Small intestine (tissue), 7 donors: ENCODE measurements at regions not wholly inside any gene's neighbourhood (a gene's known extent, or its start where the extent isn't known, plus 50 kb on each side); places are given as distances from the start of the nearest gene placed in this dataset.

Experiments
- DNase-seq, 2 donors: peaks; one replicate each; pipeline versions ENCODE4 v3.0.0 to v3.0.0-alpha.2; 2013
- FAIRE-seq: peaks from 2 replicates; lab custom pipeline; 2012; peaks lifted over from hg19 to GRCh38; lab: Jason Lieb, UNC
- H3K27ac ChIP-seq, 3 donors: one replicate each; pipeline ENCODE4 v1.5.1; 2013; ENCODE audit warnings: low read length in 2 of 3, mild to moderate bottlenecking in 2 of 3, control low read depth in 1 of 3, inconsistent platforms in 1 of 3, low read depth in 1 of 3, moderate library complexity in 1 of 3
- H3K27me3 ChIP-seq, 3 donors: one replicate each; pipeline ENCODE4 v1.6.1; 2013; ENCODE audit warnings: low read length in 3 of 3, inconsistent platforms in 1 of 3; ENCODE audit not compliant: control insufficient read depth in 3 of 3, insufficient read depth in 3 of 3
- H3K36me3 ChIP-seq, 3 donors: one replicate each; pipeline ENCODE4 v1.6.1; 2013; ENCODE audit warnings: low read length in 3 of 3, inconsistent platforms in 1 of 3, low read depth in 1 of 3, mild to moderate bottlenecking in 1 of 3, moderate library complexity in 1 of 3; ENCODE audit not compliant: control insufficient read depth in 3 of 3, insufficient read depth in 2 of 3
- H3K4me1 ChIP-seq, 3 donors: one replicate each; pipeline ENCODE4 v1.6.1; 2013; ENCODE audit warnings: low read length in 2 of 3, inconsistent platforms in 1 of 3, low read depth in 1 of 3, mild to moderate bottlenecking in 1 of 3, moderate library complexity in 1 of 3; ENCODE audit not compliant: control insufficient read depth in 3 of 3, insufficient read depth in 2 of 3
- H3K4me3 ChIP-seq, 3 donors: one replicate each; pipeline ENCODE4 v1.5.1; 2013; ENCODE audit warnings: low read length in 3 of 3, control low read depth in 1 of 3, inconsistent platforms in 1 of 3, low read depth in 1 of 3, mild to moderate bottlenecking in 1 of 3, moderate library complexity in 1 of 3
- H3K9me3 ChIP-seq, 2 donors: one replicate each; pipeline ENCODE4 v1.6.1; 2013; ENCODE audit warnings: low read depth in 1 of 2, low read length in 1 of 2; ENCODE audit not compliant: control insufficient read depth in 2 of 2, insufficient read depth in 1 of 2
- WGBS, 3 donors: extraction: QIAGEN DNeasy Blood & Tissue Kit; methylation state at CpG; one replicate each; pipeline ENCODE4 v1.1.7; 2013; 5-methylcytosine and 5-hydroxymethylcytosine counted together
- donor health status: healthy with polysubstance abuse.
- donor health status: control.
- donor health status: control.
- donor health status: Bipolar disorder and iron deficiency.
- donor health status: healthy.

GRCh38 chr6:4320860-4321259 is 185.5 kb upstream of the ECI2 start:
- FAIRE-seq (no peak), DNase-seq (peak in 1 of 2 donors; percentile 44)
- WGBS, 3 donors: 10 to 32% (median 26%) methylated on average over 1 of the region's 1 CpG

DNA sequence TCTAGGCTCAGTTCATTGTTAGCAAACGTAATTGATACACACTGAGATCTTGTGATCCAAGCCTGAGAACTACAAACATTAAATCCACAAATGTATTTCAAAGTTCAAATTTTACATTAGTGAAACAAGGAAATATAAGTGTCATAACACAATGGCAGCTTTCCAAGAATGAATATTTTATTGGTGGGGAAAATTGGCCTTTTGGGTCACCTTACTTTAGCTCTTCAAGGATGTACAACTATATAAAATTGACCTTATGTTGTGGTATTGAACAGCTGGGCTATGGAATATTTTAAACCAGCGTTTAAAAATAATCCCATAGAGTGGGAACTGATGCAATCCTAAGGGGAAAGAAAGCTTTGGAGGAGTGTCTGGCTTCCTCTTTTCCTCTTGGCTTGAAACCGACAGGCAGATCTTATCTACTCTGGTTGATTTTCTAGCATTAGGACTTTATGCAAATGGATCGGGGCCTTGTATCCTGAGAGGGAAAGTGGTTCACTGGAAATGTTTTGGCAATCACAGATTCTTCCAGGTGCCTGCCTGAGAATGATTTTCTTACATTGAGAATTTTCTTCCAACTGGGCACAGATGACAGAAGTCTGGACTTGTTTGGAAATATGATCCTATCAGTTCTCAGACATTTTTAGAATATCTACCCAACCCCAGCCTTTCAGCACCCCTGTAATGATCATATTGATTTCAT is 184.8 kb upstream of the ECI2 start:
- DNase-seq (peak; percentile 71 to 74), FAIRE-seq (no peak)
- Histone ChIP-seq H3K36me3 (no peaks in the 10 kb centered on the region), H3K27ac (peak overlapping the region; percentile 9 to 59 (median 25)), H3K9me3 (no peaks in the 10 kb centered on the region), H3K27me3 (no peaks in the 10 kb centered on the region), H3K4me3 (no peak overlapping the region), H3K4me1 (peaks cover 2 to 21% (median 4%) of the 10 kb centered on the region in 3 donors)
- 5 to 22% (median 16%) methylated on average over 4 of the region's 4 CpGs for WGBS, 3 donors

More at GRCh38 chr6:4320860-4321259, 185.5 kb upstream of the ECI2 start:
- no peaks in the 10 kb centered on the region for H3K9me3 ChIP-seq
- no peak overlapping the region for H3K4me3 ChIP-seq
- H3K27ac ChIP-seq: no peak overlapping the region
- H3K4me1 ChIP-seq: peaks cover 2 to 21% (median 4%) of the 10 kb centered on the region in 3 donors
- H3K27me3 ChIP-seq: no peaks in the 10 kb centered on the region
- no peaks in the 10 kb centered on the region for H3K36me3 ChIP-seq

GRCh38 chr6:4318321-4318720 is 182.9 kb upstream of the ECI2 start:
- Histone ChIP-seq H3K27ac (no peak overlapping the region), H3K4me3 (no peak overlapping the region), H3K4me1 (peaks cover 2 to 21% (median 4%) of the 10 kb centered on the region in 3 donors), H3K36me3 (no peaks in the 10 kb centered on the region), H3K27me3 (no peaks in the 10 kb centered on the region), H3K9me3 (peaks cover 0 to 2% of the 10 kb centered on the region in 2 donors)
- 75 to 91% (median 77%) methylated on average over 2 of the region's 2 CpGs for WGBS, 3 donors
- no peak for DNase-seq
- no peak for FAIRE-seq

GRCh38 chr6:4316867-4317400 is 181.6 kb upstream of the ECI2 start:
- peak; percentile 70 to 83 for DNase-seq
- Histone ChIP-seq H3K9me3 (peaks cover 0 to 7% of the 10 kb centered on the region in 2 donors), H3K4me3 (no peak overlapping the region), H3K36me3 (no peaks in the 10 kb centered on the region), H3K4me1 (peaks cover 2 to 21% (median 4%) of the 10 kb centered on the region in 3 donors), H3K27ac (peak overlapping the region in 2 of 3 donors; percentile 37 to 64), H3K27me3 (no peaks in the 10 kb centered on the region)
- no peak for FAIRE-seq
- WGBS, 3 donors: 26 to 30% (median 29%) methylated on average over 9 of the region's 9 CpGs

DNA sequence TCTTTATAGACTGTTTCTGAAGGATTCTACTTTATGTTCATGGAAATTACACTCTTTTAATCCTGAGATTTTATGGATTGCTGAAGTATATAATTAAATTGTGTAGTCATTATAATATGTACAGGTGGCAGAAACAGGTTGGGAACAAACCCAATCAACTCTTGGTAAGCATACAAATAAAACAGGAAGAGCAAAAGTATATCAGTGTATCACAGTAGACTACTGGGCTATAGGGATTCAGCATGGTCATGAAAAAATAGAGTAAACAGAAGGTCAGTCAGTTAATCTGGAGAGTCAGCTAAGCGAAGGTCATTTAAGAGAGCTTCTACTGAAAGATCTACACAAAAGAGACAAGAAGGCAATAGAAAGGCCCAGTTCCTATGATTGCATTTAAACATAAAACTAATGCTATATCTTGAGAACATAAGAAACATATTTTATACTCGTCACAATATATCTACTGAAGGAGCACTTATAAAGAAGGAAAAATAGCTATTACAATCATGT is 178.9 kb upstream of the ECI2 start:
- Histone ChIP-seq H3K36me3 (no peaks in the 10 kb centered on the region), H3K27ac (no peak overlapping the region), H3K4me3 (no peak overlapping the region), H3K9me3 (peaks cover 0 to 7% of the 10 kb centered on the region in 2 donors), H3K27me3 (no peaks in the 10 kb centered on the region), H3K4me1 (peaks cover 0 to 13% (median 2%) of the 10 kb centered on the region in 3 donors)
- 48 to 68% (median 49%) methylated on average over 2 of the region's 2 CpGs for WGBS, 3 donors
- FAIRE-seq (no peak), DNase-seq (no peak)

DNA sequence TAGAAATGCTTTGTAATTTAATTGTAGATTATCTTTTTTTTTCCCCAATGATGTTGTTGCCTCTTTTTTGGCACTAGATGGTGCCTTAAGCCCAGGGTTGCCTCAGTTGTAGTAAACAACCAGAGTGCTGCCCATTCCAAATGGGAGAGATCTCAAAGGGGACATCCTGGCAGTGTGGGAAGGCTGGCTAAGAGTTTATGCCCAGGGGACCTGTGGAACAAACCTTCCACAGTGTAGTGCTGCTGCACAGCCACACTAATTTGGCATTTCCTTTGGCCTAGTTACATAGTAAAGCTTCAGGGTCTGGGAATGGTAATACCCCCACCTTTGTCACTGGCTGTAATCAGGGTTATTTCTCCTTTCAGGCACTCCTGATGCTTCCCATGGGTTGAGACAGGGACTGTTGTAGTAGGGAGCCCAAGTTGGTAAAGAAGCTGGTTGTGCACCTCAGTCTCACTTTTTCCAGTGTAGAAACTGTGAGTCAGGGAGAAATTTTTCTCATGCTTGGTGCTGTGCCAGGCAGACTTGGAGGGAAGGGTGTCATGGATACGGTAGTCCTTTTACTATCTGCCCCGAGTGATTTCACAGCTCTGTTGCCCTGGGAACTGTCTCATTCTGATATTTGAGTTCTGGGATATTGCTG is 177.8 kb upstream of the ECI2 start:
- Histone ChIP-seq H3K36me3 (no peaks in the 10 kb centered on the region), H3K9me3 (peaks cover 0 to 7% of the 10 kb centered on the region in 2 donors), H3K4me3 (no peak overlapping the region), H3K27ac (peak overlapping the region in 1 of 3 donors; percentile 57), H3K27me3 (no peaks in the 10 kb centered on the region), H3K4me1 (peaks cover 0 to 13% (median 0%) of the 10 kb centered on the region in 3 donors)
- DNase-seq (peak in 1 of 2 donors; percentile 17), FAIRE-seq (no peak)
- 17 to 29% (median 20%) methylated on average over 2 of the region's 2 CpGs for WGBS, 3 donors

- Histone ChIP-seq H3K4me3 (no peak overlapping the region), H3K36me3 (no peaks in the 10 kb centered on the region), H3K27ac (no peak overlapping the region), H3K4me1 (peaks cover 0 to 7% (median 0%) of the 10 kb centered on the region in 3 donors), H3K27me3 (peaks cover 0 to 2% (median 0%) of the 10 kb centered on the region in 3 donors), H3K9me3 (peaks cover 0 to 7% of the 10 kb centered on the region in 2 donors)
- no peak for DNase-seq
- no peak for FAIRE-seq
Measured at GRCh38 chr6:4311976-4312860, 176.8 kb upstream of the ECI2 start.

DNA sequence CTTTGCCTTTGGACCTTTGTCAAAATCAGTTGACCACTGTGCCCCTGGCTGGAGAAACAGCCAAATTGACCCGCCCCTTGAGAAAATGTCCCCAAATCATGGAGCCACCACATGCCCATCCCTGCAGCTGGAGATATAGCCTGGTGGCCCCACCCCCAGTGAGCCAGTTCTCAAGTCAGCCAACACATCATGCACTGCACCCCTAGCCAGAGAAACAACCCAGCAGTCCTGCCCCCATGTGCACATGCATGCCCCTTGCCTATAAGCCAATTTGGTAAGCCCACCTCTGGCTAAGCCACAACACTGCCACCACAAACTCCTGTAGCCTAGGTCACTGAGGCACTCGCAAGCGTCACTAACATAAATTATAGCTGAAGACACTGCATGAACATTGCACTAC is 174.2 kb upstream of the ECI2 start:
- no peak for DNase-seq
- WGBS, 3 donors: 61 to 73% (median 63%) methylated on average over 3 of the region's 3 CpGs
- Histone ChIP-seq H3K4me3 (no peak overlapping the region), H3K27ac (no peak overlapping the region), H3K36me3 (no peaks in the 10 kb centered on the region), H3K4me1 (no peaks in the 10 kb centered on the region), H3K27me3 (peaks cover 0 to 2% (median 0%) of the 10 kb centered on the region in 3 donors), H3K9me3 (peaks cover 0 to 7% of the 10 kb centered on the region in 2 donors)
- FAIRE-seq: no peak
